ENCODE measurements at regions not wholly inside any gene's neighbourhood (a gene's known extent, or its start where the extent isn't known, plus 50 kb on each side); places are given as distances from the start of the nearest gene placed in this dataset.

- no peak for TF ChIP-seq CTCF (conservative IDR thresholded peaks at IDR 0.05 in 1 of 2, IDR thresholded peaks at IDR 0.05 in 1 of 2; ENCODE audit: extremely low read depth in 1 of 2, insufficient read depth in 1 of 2, low read depth in 1 of 2, low read length in 2 of 2)
- TF ChIP-seq EZH2 (IDR thresholded peaks at IDR 0.05; ENCODE audit: borderline replicate concordance, low read length), result no peak
These were observed 670.5 kb upstream of the USP24 start for GRCh38 chr1:55885619-55886018.

Measured in mammary epithelial cell (primary cell).